ENCODE measurements at regions not wholly inside any gene's neighbourhood (a gene's known extent, or its start where the extent isn't known, plus 50 kb on each side); places are given as distances from the start of the nearest gene placed in this dataset.

GRCh38 chr7:41131956-41132355 lies 570.9 kb downstream of the INHBA start:
- Histone ChIP-seq H3K4ac (replicated peaks; ENCODE audit: insufficient read length, low read depth, low read length) (no peak overlapping the region), H2AFZ (ENCODE audit: low read length) (no peak overlapping the region), H3K4me3 (ENCODE audit: extremely low read depth in 1 of 4, insufficient read depth in 2 of 4, low read depth in 3 of 4, low read length in 4 of 4) (no peak overlapping the region), H2BK20ac (ENCODE audit: low read length) (no peak overlapping the region), H3K9ac (replicated peaks in 1 of 4; ENCODE audit: extremely low read depth in 1 of 4, low read depth in 3 of 4, low read length in 3 of 4) (no peak overlapping the region), H2BK15ac (ENCODE audit: low read length) (no peak overlapping the region), H2BK5ac (ENCODE audit: low read depth, low read length) (no peak overlapping the region), H4K20me1 (replicated peaks in 1 of 2; ENCODE audit: control insufficient read depth in 1 of 2, insufficient read depth in 2 of 2, low read length in 2 of 2) (no peaks in the 10 kb centered on the region), H2BK12ac (ENCODE audit: low read depth, low read length) (no peak overlapping the region), H3K79me1 (ENCODE audit: low read depth, low read length) (no peaks in the 10 kb centered on the region), H3K23me2 (ENCODE audit: low read depth, low read length) (no peaks in the 10 kb centered on the region), H3K23ac (ENCODE audit: insufficient read length) (no peak overlapping the region), H3K14ac (ENCODE audit: insufficient read length) (no peak overlapping the region), H3K4me1 (replicated peaks in 1 of 4; ENCODE audit: control insufficient read depth in 3 of 4, insufficient read depth in 4 of 4, low read length in 3 of 4) (peaks cover 0 to 3% (median 3%) of the 10 kb centered on the region in 4 experiments; a peak in 3 of 7 replicates), H3K56ac (replicated peaks; ENCODE audit: insufficient read length, low read depth, low read length) (no peak overlapping the region), H2AK5ac (ENCODE audit: low read depth, low read length) (no peak overlapping the region), H3K79me2 (ENCODE audit: control insufficient read depth in 1 of 2, insufficient read depth in 2 of 2, low read length in 2 of 2) (no peaks in the 10 kb centered on the region), H2BK120ac (replicated peaks; ENCODE audit: low read depth, low read length) (no peak overlapping the region), H4K91ac (replicated peaks; ENCODE audit: insufficient read length, low read length) (no peak overlapping the region), H3K9me3 (ENCODE audit: insufficient read depth in 2 of 2, low read depth in 1 of 2, low read length in 1 of 2) (no peaks in the 10 kb centered on the region), H4K8ac (ENCODE audit: extremely low read depth, insufficient read depth, low read length) (no peak overlapping the region), H3K4me2 (ENCODE audit: insufficient read depth in 1 of 2, low read depth in 2 of 2, low read length in 2 of 2) (no peak overlapping the region), H3K36me3 (ENCODE audit: control insufficient read depth in 2 of 4, insufficient read depth in 4 of 4, low read length in 3 of 4) (no peaks in the 10 kb centered on the region), H3K18ac (ENCODE audit: extremely low read depth, low read length) (no peak overlapping the region), H3K27ac (ENCODE audit: low read depth, low read length) (no peak overlapping the region), H4K5ac (ENCODE audit: insufficient read length, low read depth, low read length) (no peak overlapping the region), H3K27me3 (replicated peaks in 1 of 4; ENCODE audit: control insufficient read depth in 3 of 4, extremely low read depth in 1 of 4, insufficient read depth in 3 of 4, low read length in 3 of 4) (no peaks in the 10 kb centered on the region)
- no peak for DNase-seq (ENCODE audit: low read depth in 1 of 2, low spot score in 2 of 2)
- CTCF ChIA-PET (ENCODE audit: partially characterized antibody), result no interaction called here
- TF ChIP-seq JUND (IDR thresholded peaks at IDR 0.05; ENCODE audit: low read length) (no peak), SIX5 (IDR thresholded peaks at IDR 0.05; ENCODE audit: low read depth, low read length) (no peak), GABPA (IDR thresholded peaks at IDR 0.05; ENCODE audit: borderline replicate concordance, insufficient read depth, low read length) (no peak), HDAC6 (IDR thresholded peaks at IDR 0.05; ENCODE audit: low read depth, low read length) (no peak), CTBP2 (IDR thresholded peaks at IDR 0.05; ENCODE audit: borderline replicate concordance, insufficient read depth, insufficient read length, low read length) (no peak), SIN3A (conservative IDR thresholded peaks at IDR 0.05 in 1 of 2, IDR thresholded peaks at IDR 0.05 in 1 of 2; ENCODE audit: low read depth in 1 of 2, low read length in 2 of 2) (no peak), BACH1 (IDR thresholded peaks at IDR 0.05; ENCODE audit: low read length) (no peak), FOSL1 (IDR thresholded peaks at IDR 0.05; ENCODE audit: insufficient read depth, low read depth, low read length) (no peak), TBP (IDR thresholded peaks at IDR 0.05; ENCODE audit: low read depth, low read length) (no peak)
- POLR2A ChIA-PET (ENCODE audit: partially characterized antibody), result no interaction called here
- FAIRE-seq, result no peak
- WGBS, 2 experiments (ENCODE audit: extremely low coverage in 1 of 2, insufficient coverage in 1 of 2, insufficient read length in 1 of 2, insufficient replicate concordance in 2 of 2, low coverage in 1 of 2, low lambda C conversion rate in 2 of 2, missing lambda C conversion rate in 1 of 2), result 84% methylated on average over 6 of the region's 6 CpGs; no CpG with 5 or more reads in 1 of the 2 experiments
